Left ventricle myocardium inferior (tissue), 1 donor: ENCODE measurements at regions not wholly inside any gene's neighbourhood (a gene's known extent, or its start where the extent isn't known, plus 50 kb on each side); places are given as distances from the start of the nearest gene placed in this dataset.

ENCODE experiments used
- DNase-seq: peaks from one replicate; pipeline ENCODE4 v3.0.0-alpha.2; 2020
- H3K27ac ChIP-seq: fragments of 200-600 bp; replicated peaks from 2 replicates; pipeline ENCODE4 v1.8.0; 2021
- H3K27me3 ChIP-seq: fragments of 200-600 bp; 2 replicates; pipeline ENCODE4 v1.8.0; 2021; ENCODE audit warnings: low read depth
- H3K36me3 ChIP-seq: fragments of 200-600 bp; 2 replicates; pipeline ENCODE4 v1.8.0; 2021
- H3K4me1 ChIP-seq: fragments of 200-600 bp; 2 replicates; pipeline ENCODE4 v1.8.0; 2021
- H3K4me3 ChIP-seq: fragments of 200-600 bp; 2 replicates; pipeline ENCODE4 v1.8.0; 2021; ENCODE audit warnings: mild to moderate bottlenecking, moderate library complexity
- H3K9me3 ChIP-seq: fragments of 200-600 bp; replicated peaks from 2 replicates; pipeline ENCODE4 v1.8.0; 2021
- CTCF ChIP-seq: fragments of 200-600 bp; IDR thresholded peaks from 2 replicates; pipeline ENCODE4 v1.8.0; 2021; ENCODE audit warnings: antibody characterized with exemption, mild to moderate bottlenecking, borderline replicate concordance
- intact Hi-C: fragments of 100-400 bp; cut with micrococcal nuclease; formaldehyde crosslinking; loops from one replicate; pipeline ENCODE4 v1.11.0; 2022
- donor health status: DM: no; HTN: yes; CAD: no; lungs with severe emphysema.

GRCh38 chr10:8182806-8183205, 128.3 kb downstream of the GATA3 start:
- H3K4me3 ChIP-seq = no peak overlapping the region
- no peak for TF ChIP-seq CTCF
- no peak for DNase-seq
- H3K9me3 ChIP-seq = no peaks in the 10 kb centered on the region
- no peaks in the 10 kb centered on the region for H3K27me3 ChIP-seq
- no peaks in the 10 kb centered on the region for H3K4me1 ChIP-seq
- H3K27ac ChIP-seq = no peak overlapping the region
- H3K36me3 ChIP-seq = no peaks in the 10 kb centered on the region
- intact Hi-C loops = no loop called here

DNA sequence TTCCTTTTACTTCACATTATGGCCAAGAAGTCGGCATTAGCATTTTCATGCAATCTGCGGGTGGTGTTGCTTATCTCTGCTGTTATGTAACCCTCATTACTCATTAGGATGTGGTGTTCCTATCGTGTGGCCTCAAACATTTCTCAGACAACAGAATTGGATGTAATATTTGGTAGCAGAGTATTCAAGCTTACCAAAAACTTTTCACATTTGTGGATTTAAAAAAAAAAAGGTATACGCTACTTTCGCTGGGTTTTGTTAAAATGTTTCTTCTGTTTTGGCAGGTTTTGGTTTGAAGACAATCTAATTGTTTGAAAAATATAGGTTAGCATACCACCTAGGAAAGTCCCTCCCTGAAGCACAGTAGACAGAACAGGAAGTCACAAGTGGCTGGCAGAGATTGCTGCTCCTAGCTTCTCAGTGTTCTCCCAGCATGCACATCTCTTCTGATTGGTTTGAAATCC, 128.8 kb downstream of the GATA3 start:
- H3K4me1 ChIP-seq = no peaks in the 10 kb centered on the region
- no peak overlapping the region for H3K4me3 ChIP-seq
- TF ChIP-seq CTCF = no peak
- no peak for DNase-seq
- intact Hi-C loops = no loop called here
- H3K36me3 ChIP-seq = no peaks in the 10 kb centered on the region
- no peak overlapping the region for H3K27ac ChIP-seq
- no peaks in the 10 kb centered on the region for H3K9me3 ChIP-seq
- peaks cover 4% of the 10 kb centered on the region for H3K27me3 ChIP-seq

DNA sequence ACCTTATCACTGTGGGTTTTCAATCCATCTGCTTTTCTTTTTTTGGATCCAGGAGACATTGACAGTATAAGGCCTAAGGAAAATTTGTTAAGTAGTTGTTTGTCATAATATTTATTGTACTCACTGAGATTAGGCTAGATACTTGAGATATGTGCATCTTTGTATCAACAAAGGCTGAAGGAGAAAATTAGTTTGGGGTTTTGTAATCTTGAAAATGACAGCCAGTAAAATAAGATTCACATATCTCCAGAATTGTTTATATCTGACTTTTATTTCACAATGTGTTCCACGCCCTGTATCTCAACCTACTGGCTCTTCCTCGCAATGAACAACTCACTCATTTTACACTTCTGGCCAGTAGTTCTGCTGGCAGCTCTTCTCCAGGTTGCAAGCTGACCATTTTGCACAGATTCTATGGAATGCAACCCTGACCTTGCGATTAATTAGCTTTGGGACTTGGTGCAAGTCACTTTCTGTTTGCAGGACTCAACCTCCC, 132.7 kb downstream of the GATA3 start:
- DNase-seq = no peak
- Histone ChIP-seq H3K27me3 (peaks cover 17% of the 10 kb centered on the region), H3K9me3 (no peaks in the 10 kb centered on the region), H3K27ac (no peak overlapping the region), H3K4me3 (no peak overlapping the region), H3K36me3 (no peaks in the 10 kb centered on the region), H3K4me1 (no peaks in the 10 kb centered on the region)
- TF ChIP-seq CTCF = no peak
- intact Hi-C loops = no loop called here

- intact Hi-C loops = no loop called here
- TF ChIP-seq CTCF = no peak
- Histone ChIP-seq H3K36me3 (no peaks in the 10 kb centered on the region), H3K27me3 (peaks cover 17% of the 10 kb centered on the region), H3K9me3 (no peaks in the 10 kb centered on the region), H3K27ac (no peak overlapping the region), H3K4me1 (no peaks in the 10 kb centered on the region), H3K4me3 (no peak overlapping the region)
- no peak for DNase-seq
Measured at GRCh38 chr10:8189458-8189857, 135.0 kb downstream of the GATA3 start.

DNA sequence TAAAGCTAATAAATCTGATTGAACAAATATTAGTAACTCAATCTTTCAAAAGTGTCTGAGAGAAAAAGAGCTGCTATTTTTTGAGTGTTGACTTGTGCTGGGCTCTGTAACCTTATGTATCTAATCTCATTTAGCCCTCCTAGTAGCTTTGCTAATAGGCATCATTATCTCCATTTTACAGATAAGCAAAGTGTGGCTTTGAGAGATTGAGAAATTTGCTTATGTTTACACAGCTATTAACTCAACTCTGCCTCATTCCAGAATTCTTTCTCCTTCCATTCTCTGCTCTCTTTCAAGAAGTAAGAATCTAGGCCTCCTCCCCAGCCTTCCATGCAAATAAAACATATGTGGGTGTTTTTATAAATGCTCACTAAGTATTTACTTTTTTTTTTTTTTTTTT, 137.8 kb downstream of the GATA3 start:
- H3K27me3 ChIP-seq = peaks cover 17% of the 10 kb centered on the region
- no peak for TF ChIP-seq CTCF
- no peaks in the 10 kb centered on the region for H3K9me3 ChIP-seq
- H3K27ac ChIP-seq = no peak overlapping the region
- no peaks in the 10 kb centered on the region for H3K4me1 ChIP-seq
- H3K36me3 ChIP-seq = no peaks in the 10 kb centered on the region
- DNase-seq = no peak
- no peak overlapping the region for H3K4me3 ChIP-seq
- intact Hi-C loops = no loop called here

DNA sequence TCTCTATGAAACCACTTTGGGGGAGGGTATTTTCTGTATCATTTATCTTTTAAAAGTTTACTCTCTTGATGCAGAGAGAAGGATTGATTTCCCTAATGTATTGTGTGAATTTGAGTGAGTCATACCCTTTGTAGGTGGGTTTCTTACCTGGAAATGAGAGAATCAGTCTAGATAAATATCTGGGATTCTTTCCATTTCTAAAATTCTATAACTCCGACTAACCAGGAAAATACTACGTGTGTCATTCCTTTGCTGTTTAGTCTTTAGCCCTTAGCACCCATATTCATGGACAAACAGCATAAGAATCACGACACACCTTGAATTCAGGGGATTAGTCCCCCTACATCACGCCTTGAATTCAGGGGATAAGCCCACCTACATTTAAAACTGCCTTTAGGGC, 139.1 kb downstream of the GATA3 start:
- no peak for DNase-seq
- H3K36me3 ChIP-seq = no peaks in the 10 kb centered on the region
- H3K9me3 ChIP-seq = no peaks in the 10 kb centered on the region
- peaks cover 10% of the 10 kb centered on the region for H3K27me3 ChIP-seq
- intact Hi-C loops = no loop called here
- H3K4me1 ChIP-seq = no peaks in the 10 kb centered on the region
- H3K27ac ChIP-seq = no peak overlapping the region
- H3K4me3 ChIP-seq = no peak overlapping the region
- TF ChIP-seq CTCF = no peak
